B cell (primary cell): ENCODE measurements at regions not wholly inside any gene's neighbourhood (a gene's known extent, or its start where the extent isn't known, plus 50 kb on each side); places are given as distances from the start of the nearest gene placed in this dataset.
A peak's percentile ranks its signal among the peaks of the same experiment; 100 is the strongest.

Experiments
- ATAC-seq: fragments of 200-7000 bp; cut with Tn5 transposase; one replicate; pipeline ENCODE4 v1.10.0; 2021; ENCODE audit warnings: low read depth, mild to moderate bottlenecking, moderate number of reproducible peaks, moderate library complexity
- CTCF ChIA-PET: fragments of 350-600 bp; sonication (Branson Sonifier 250); formaldehyde crosslinking; loops from one replicate; lab custom pipeline; 2021; ENCODE audit warnings: antibody characterized with exemption, inconsistent platforms; lab: Charles Lee
- POLR2A ChIA-PET: fragments of 350-600 bp; sonication (Branson Sonifier 250); formaldehyde crosslinking; loops from one replicate; lab custom pipeline; 2021; ENCODE audit warnings: antibody characterized with exemption; lab: Charles Lee
- DNase-seq: peaks from one replicate; pipeline ENCODE4 v3.0.0; 2013
- H2AFZ ChIP-seq: 2 replicates; pipeline ENCODE4 v1.6.1; 2012; ENCODE audit warnings: mild to moderate bottlenecking, low read depth, low read length; ENCODE audit not compliant: insufficient read depth, poor library complexity, severe bottlenecking
- H3K27ac ChIP-seq, 2 donors: 1 replicate in 1 of 2; 2 replicates in 1 of 2; pipeline ENCODE4 v1.5.1; 2012 to 2013; ENCODE audit warnings: low read length in 2 of 2, mild to moderate bottlenecking in 2 of 2, moderate library complexity in 1 of 2
- H3K27me3 ChIP-seq, 4 experiments: fragments of 200-600 bp in 1 of 4; sonication (generic) in 1 of 4; replicated peaks in 1 of 4; 1 replicate in 2 of 4; 2 replicates in 2 of 4; pipeline versions ENCODE4 v1.6.1 to v1.7.0; 2013 to 2016; ENCODE audit warnings: low read length in 3 of 4, mild to moderate bottlenecking in 2 of 4, mixed read lengths in 1 of 4, moderate library complexity in 1 of 4; ENCODE audit not compliant: insufficient read depth in 4 of 4, control insufficient read depth in 3 of 4; ENCODE audit errors: control extremely low read depth in 1 of 4
- H3K36me3 ChIP-seq, 2 experiments: replicated peaks in 1 of 2; 1 replicate in 1 of 2; 2 replicates in 1 of 2; pipeline versions ENCODE4 v1.6.1 to v1.7.1; 2013; ENCODE audit warnings: low read length in 1 of 2; ENCODE audit not compliant: insufficient read depth in 2 of 2, control insufficient read depth in 1 of 2; ENCODE audit errors: control extremely low read depth in 1 of 2, extremely low read depth in 1 of 2
- H3K4me1 ChIP-seq, 2 donors: fragments of 200-600 bp in 1 of 2; sonication (generic) in 1 of 2; 1 replicate in 1 of 2; 2 replicates in 1 of 2; pipeline versions ENCODE4 v1.5.1 to v1.6.1; 2013 to 2017; ENCODE audit warnings: low read length in 2 of 2; ENCODE audit not compliant: control insufficient read depth in 2 of 2, insufficient read depth in 2 of 2
- H3K4me2 ChIP-seq: replicated peaks from 2 replicates; pipeline ENCODE3; 2012; ENCODE audit warnings: mild to moderate bottlenecking, low read depth, low read length; ENCODE audit not compliant: poor library complexity, severe bottlenecking
- H3K4me3 ChIP-seq, 5 experiments: fragments of 200-600 bp in 1 of 5; sonication (generic) in 1 of 5; 1 replicate in 3 of 5; 2 replicates in 2 of 5; pipeline versions ENCODE4 v1.5.1 to v1.7.0; 2011 to 2016; ENCODE audit warnings: low read length in 4 of 5, mild to moderate bottlenecking in 4 of 5, low read depth in 2 of 5, control low read depth in 1 of 5, moderate library complexity in 1 of 5; ENCODE audit not compliant: insufficient read depth in 1 of 5; ENCODE audit errors: control extremely low read depth in 1 of 5, extremely low read depth in 1 of 5
- H3K79me2 ChIP-seq: fragments of 200-600 bp; sonication (generic); one replicate; pipeline ENCODE4 v1.6.0; 2016; ENCODE audit warnings: low read length; ENCODE audit not compliant: control insufficient read depth, insufficient read depth
- H3K9ac ChIP-seq: fragments of 200-600 bp; sonication (generic); 2 replicates; pipeline ENCODE4 v1.6.1; 2017; ENCODE audit warnings: mild to moderate bottlenecking, low read length, moderate library complexity
- H3K9me3 ChIP-seq, 3 donors: one replicate each; pipeline versions ENCODE4 v1.6.1 to v1.7.1; 2013; ENCODE audit warnings: low read length in 2 of 3; ENCODE audit not compliant: control insufficient read depth in 2 of 3, insufficient read depth in 1 of 3; ENCODE audit errors: control extremely low read depth in 1 of 3
- H4K20me1 ChIP-seq: 2 replicates; pipeline ENCODE4 v1.6.0; 2012; ENCODE audit warnings: mild to moderate bottlenecking, low read length; ENCODE audit not compliant: insufficient read depth, control insufficient read depth, poor library complexity, severe bottlenecking
- H3K27ac Mint-ChIP-seq: one replicate; pipeline ENCODE4 v1.8.0; 2021; ENCODE audit warnings: mixed read lengths
- H3K27me3 Mint-ChIP-seq: one replicate; pipeline ENCODE4 v1.8.0; 2021; ENCODE audit warnings: mixed read lengths
- H3K4me1 Mint-ChIP-seq: one replicate; pipeline ENCODE4 v1.8.0; 2021; ENCODE audit warnings: mixed read lengths
- H3K4me3 Mint-ChIP-seq: one replicate; pipeline ENCODE4 v1.8.0; 2021; ENCODE audit warnings: mixed read lengths
- H3K9me3 Mint-ChIP-seq: one replicate; pipeline ENCODE4 v1.8.0; 2022; ENCODE audit warnings: mixed read lengths; ENCODE audit not compliant: insufficient read depth
- CTCF ChIP-seq: fragments of 200-600 bp; IDR thresholded peaks from one replicate; pipeline ENCODE4 v1.8.0; 2022; ENCODE audit warnings: antibody characterized with exemption, mild to moderate bottlenecking
- EZH2 ChIP-seq: IDR thresholded peaks from 2 replicates; pipeline ENCODE4 v1.6.1; 2012; ENCODE audit warnings: borderline replicate concordance, low read depth, mild to moderate bottlenecking, moderate library complexity, low read length; ENCODE audit not compliant: insufficient read depth, poor library complexity, severe bottlenecking
- WGBS: methylation state at CpG from one replicate; pipeline ENCODE4 v1.1.5; 2013; ENCODE audit warnings: missing lambda C conversion rate; ENCODE audit not compliant: insufficient coverage; 5-methylcytosine and 5-hydroxymethylcytosine counted together
- intact Hi-C: fragments of 100-400 bp; cut with micrococcal nuclease; formaldehyde crosslinking; loops from one replicate; pipeline ENCODE4 v1.10.0; 2022

GRCh38 chr14:65335411-65335947, 77.1 kb upstream of the FUT8 start:
- DNase-seq (no peak), ATAC-seq (no peak)
- Histone ChIP-seq H3K4me1 (peaks cover 43 to 65% of the 10 kb centered on the region in 2 donors), H3K36me3 (no peaks in the 10 kb centered on the region), H3K9ac (no peak overlapping the region), H3K79me2 (no peaks in the 10 kb centered on the region), H3K4me3 (no peak overlapping the region), H4K20me1 (no peaks in the 10 kb centered on the region), H3K27ac (no peak overlapping the region), H3K27me3 (no peaks in the 10 kb centered on the region), H3K4me2 (no peak overlapping the region), H2AFZ (peak overlapping the region; percentile 54), H3K9me3 (no peaks in the 10 kb centered on the region)
- ChIA-PET POLR2A (no interaction called here), CTCF (interaction anchor here (1.1 to 3.0 kb wide), 3 partner anchors 10 to 48 kb away, joined by 3 to 12 read pairs (median 4); no protein-coding TSS in a partner anchor)
- H3K27ac Mint-ChIP-seq: peak overlapping the region; percentile 69
- no CpG with 5 or more reads among the region's 4 CpGs for WGBS
- H3K4me1 Mint-ChIP-seq: peaks cover 58% of the 10 kb centered on the region
- no peak for TF ChIP-seq CTCF
- no peak for TF ChIP-seq EZH2
- intact Hi-C loops: loop anchor here (5.0 kb wide), 1 partner anchor 33 kb away; no protein-coding TSS in a partner anchor
- no peaks in the 10 kb centered on the region for H3K9me3 Mint-ChIP-seq
- peak overlapping the region; percentile 57 for H3K4me3 Mint-ChIP-seq
- no peaks in the 10 kb centered on the region for H3K27me3 Mint-ChIP-seq

GRCh38 chr14:65336191-65336591, 76.3 kb upstream of the FUT8 start:
- H3K4me2 ChIP-seq: no peak overlapping the region
- no peaks in the 10 kb centered on the region for H3K36me3 ChIP-seq
- DNase-seq: no peak
- Mint-ChIP-seq H3K4me1 (peaks cover 52% of the 10 kb centered on the region), H3K4me3 (peak overlapping the region; percentile 7), H3K27me3 (no peaks in the 10 kb centered on the region), H3K27ac (peak overlapping the region; percentile 72), H3K9me3 (no peaks in the 10 kb centered on the region)
- ATAC-seq: peak; percentile 37
- CTCF ChIA-PET: interaction anchor here (1.1 to 3.0 kb wide), 3 partner anchors 15 to 167 kb away, joined by 3 to 12 read pairs (median 3); no protein-coding TSS in a partner anchor
- no peaks in the 10 kb centered on the region for H3K79me2 ChIP-seq
- H3K27me3 ChIP-seq: no peaks in the 10 kb centered on the region
- no peak overlapping the region for H3K9ac ChIP-seq
- H3K4me3 ChIP-seq: no peak overlapping the region
- 10% methylated on average over 2 of the region's 2 CpGs for WGBS
- no peak for TF ChIP-seq CTCF
- TF ChIP-seq EZH2: no peak
- no peak overlapping the region for H3K27ac ChIP-seq
- no peaks in the 10 kb centered on the region for H4K20me1 ChIP-seq
- peaks cover 39 to 57% of the 10 kb centered on the region in 2 donors for H3K4me1 ChIP-seq
- peak overlapping the region; percentile 60 for H2AFZ ChIP-seq
- POLR2A ChIA-PET: no interaction called here
- no peaks in the 10 kb centered on the region for H3K9me3 ChIP-seq
- intact Hi-C loops: loop anchor here (2.0 to 5.0 kb wide), 2 partner anchors 17 to 34 kb away; no protein-coding TSS in a partner anchor
